ENCODE measurements at regions not wholly inside any gene's neighbourhood (a gene's known extent, or its start where the extent isn't known, plus 50 kb on each side); places are given as distances from the start of the nearest gene placed in this dataset.

GRCh38 chr16:80447241-80447640 is 93.6 kb upstream of the DYNLRB2 start:
- TF ChIP-seq CTCF (IDR thresholded peaks at IDR 0.05) = no peak
- peaks cover 14% of the 10 kb centered on the region for H3K27me3 Mint-ChIP-seq (ENCODE audit: unreplicated experiment)

DNA sequence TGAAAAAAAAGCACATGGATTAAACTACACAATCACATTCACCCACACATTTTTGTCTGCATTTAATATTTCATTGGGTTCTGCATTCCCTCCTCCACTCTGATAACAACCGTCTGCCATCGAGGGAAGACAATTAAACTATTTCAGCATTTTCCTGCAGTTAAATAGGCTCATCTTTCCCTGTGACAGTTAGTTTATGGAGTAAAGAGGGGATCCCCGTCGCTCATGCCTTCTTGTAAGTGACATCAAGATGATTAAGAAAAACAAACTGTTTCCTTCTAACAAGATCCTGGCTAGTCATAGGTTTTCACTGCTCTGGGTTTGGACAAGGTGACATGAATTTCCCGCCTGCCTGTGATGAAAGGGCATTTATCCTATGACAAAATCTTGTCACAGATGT is 98.0 kb upstream of the DYNLRB2 start:
- peaks cover 7% of the 10 kb centered on the region for H3K27me3 Mint-ChIP-seq (ENCODE audit: unreplicated experiment)
- TF ChIP-seq CTCF (IDR thresholded peaks at IDR 0.05) = no peak
- no peaks in the 10 kb centered on the region for H3K36me3 Mint-ChIP-seq (ENCODE audit: unreplicated experiment)
- H3K4me3 Mint-ChIP-seq (ENCODE audit: unreplicated experiment) = no peak overlapping the region
- no peak for DNase-seq (ENCODE audit: extremely low spot score, unreplicated experiment)
- no peak overlapping the region for H3K27ac Mint-ChIP-seq (ENCODE audit: unreplicated experiment)
- H3K9me3 Mint-ChIP-seq (ENCODE audit: unreplicated experiment) = no peaks in the 10 kb centered on the region
- no peaks in the 10 kb centered on the region for H3K4me1 Mint-ChIP-seq (ENCODE audit: unreplicated experiment)

More at GRCh38 chr16:80447241-80447640, 93.6 kb upstream of the DYNLRB2 start:
- H3K36me3 Mint-ChIP-seq (ENCODE audit: unreplicated experiment) = no peaks in the 10 kb centered on the region
- H3K27ac Mint-ChIP-seq (ENCODE audit: unreplicated experiment) = no peak overlapping the region
- no peaks in the 10 kb centered on the region for H3K4me1 Mint-ChIP-seq (ENCODE audit: unreplicated experiment)
- H3K9me3 Mint-ChIP-seq (ENCODE audit: unreplicated experiment) = no peaks in the 10 kb centered on the region
- DNase-seq (ENCODE audit: extremely low spot score, unreplicated experiment) = no peak
- no peak overlapping the region for H3K4me3 Mint-ChIP-seq (ENCODE audit: unreplicated experiment)

GRCh38 chr16:80441935-80442334 is 98.9 kb upstream of the DYNLRB2 start:
- Mint-ChIP-seq H3K9me3 (ENCODE audit: unreplicated experiment) (no peaks in the 10 kb centered on the region), H3K4me1 (ENCODE audit: unreplicated experiment) (no peaks in the 10 kb centered on the region), H3K27me3 (ENCODE audit: unreplicated experiment) (peaks cover 10% of the 10 kb centered on the region), H3K4me3 (ENCODE audit: unreplicated experiment) (no peak overlapping the region), H3K36me3 (ENCODE audit: unreplicated experiment) (no peaks in the 10 kb centered on the region), H3K27ac (ENCODE audit: unreplicated experiment) (no peak overlapping the region)
- TF ChIP-seq CTCF (IDR thresholded peaks at IDR 0.05) = no peak
- DNase-seq (ENCODE audit: extremely low spot score, unreplicated experiment) = no peak

- peaks cover 15% of the 10 kb centered on the region for H3K27me3 Mint-ChIP-seq (ENCODE audit: unreplicated experiment)
- H3K27ac Mint-ChIP-seq (ENCODE audit: unreplicated experiment) = no peak overlapping the region
Measured at GRCh38 chr16:80440667-80441066, 100.1 kb upstream of the DYNLRB2 start.

DNA sequence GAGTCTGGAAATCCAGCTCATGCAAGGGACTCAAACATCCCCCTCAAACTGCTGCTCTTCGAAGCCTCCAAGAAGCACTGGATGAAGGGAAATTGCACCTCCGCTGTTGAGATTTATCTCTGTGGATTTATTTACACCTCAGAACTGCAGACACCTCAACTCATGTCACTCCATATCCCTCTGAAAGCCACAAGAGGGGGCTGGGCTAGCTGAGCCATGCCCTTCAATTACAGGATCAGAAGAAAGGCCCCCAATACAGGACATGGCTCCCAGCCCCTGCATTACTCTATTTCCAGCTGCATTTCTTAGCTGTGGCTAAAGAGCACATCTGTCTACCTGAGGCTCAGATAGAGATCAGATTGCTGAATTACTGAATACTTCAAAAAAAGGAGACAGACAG is 103.1 kb upstream of the DYNLRB2 start:
- Mint-ChIP-seq H3K4me3 (ENCODE audit: unreplicated experiment) (no peak overlapping the region), H3K27ac (ENCODE audit: unreplicated experiment) (no peak overlapping the region), H3K27me3 (ENCODE audit: unreplicated experiment) (peaks cover 20% of the 10 kb centered on the region), H3K4me1 (ENCODE audit: unreplicated experiment) (no peaks in the 10 kb centered on the region), H3K9me3 (ENCODE audit: unreplicated experiment) (no peaks in the 10 kb centered on the region), H3K36me3 (ENCODE audit: unreplicated experiment) (no peaks in the 10 kb centered on the region)
- no peak for DNase-seq (ENCODE audit: extremely low spot score, unreplicated experiment)
- TF ChIP-seq CTCF (IDR thresholded peaks at IDR 0.05) = no peak

More at GRCh38 chr16:80440667-80441066, 100.1 kb upstream of the DYNLRB2 start:
- DNase-seq (ENCODE audit: extremely low spot score, unreplicated experiment) = no peak
- Mint-ChIP-seq H3K4me3 (ENCODE audit: unreplicated experiment) (no peak overlapping the region), H3K9me3 (ENCODE audit: unreplicated experiment) (no peaks in the 10 kb centered on the region), H3K36me3 (ENCODE audit: unreplicated experiment) (no peaks in the 10 kb centered on the region), H3K4me1 (ENCODE audit: unreplicated experiment) (no peaks in the 10 kb centered on the region)
- TF ChIP-seq CTCF (IDR thresholded peaks at IDR 0.05) = no peak

All from osteocyte (in vitro differentiated cells).